ENCODE measurements at regions not wholly inside any gene's neighbourhood (a gene's known extent, or its start where the extent isn't known, plus 50 kb on each side); places are given as distances from the start of the nearest gene placed in this dataset.
"Not testable (repeated sequence)": the region's sequence is repeated elsewhere in the genome, so short reads cannot be mapped to it uniquely, and the experiment has no call there.

- H3K36me3 ChIP-seq (ENCODE audit: insufficient read depth, insufficient read length, low read length) = no peaks in the 10 kb centered on the region
- no peak overlapping the region for H3K4me3 ChIP-seq (ENCODE audit: insufficient read length, low read depth)
- no peak for DNase-seq (ENCODE audit: low read depth, low spot score)
- no peaks in the 10 kb centered on the region for H3K27me3 ChIP-seq (ENCODE audit: insufficient read depth, insufficient read length)
- TF ChIP-seq YY1 (IDR thresholded peaks at IDR 0.05; ENCODE audit: insufficient read depth, insufficient read length) (no peak), ZNF274 (IDR thresholded peaks at IDR 0.05; ENCODE audit: low read depth, low read length) (no peak), SUZ12 (IDR thresholded peaks at IDR 0.05; ENCODE audit: extremely low read depth, insufficient read depth, insufficient read length) (no peak)
- H3K4me1 ChIP-seq (ENCODE audit: insufficient read depth, insufficient read length) = no peaks in the 10 kb centered on the region
- no peak overlapping the region for H3K9ac ChIP-seq (ENCODE audit: insufficient read length, low read depth)
- peaks cover 8% of the 10 kb centered on the region; the same call in 1 of the 2 replicates for H3K9me3 ChIP-seq (ENCODE audit: insufficient read depth, low read length)
Observed at GRCh38 chr13:66237411-66238062, 992.6 kb downstream of the PCDH9 start.

- H3K9me3 ChIP-seq (ENCODE audit: insufficient read depth, low read length) = peaks cover 8% of the 10 kb centered on the region; the same call in 1 of the 2 replicates
- H3K9ac ChIP-seq (ENCODE audit: insufficient read length, low read depth) = no peak overlapping the region
- DNase-seq (ENCODE audit: low read depth, low spot score) = no peak
- TF ChIP-seq ZNF274 (IDR thresholded peaks at IDR 0.05; ENCODE audit: low read depth, low read length) = no peak
- no peak for TF ChIP-seq YY1 (IDR thresholded peaks at IDR 0.05; ENCODE audit: insufficient read depth, insufficient read length)
- no peak for TF ChIP-seq SUZ12 (IDR thresholded peaks at IDR 0.05; ENCODE audit: extremely low read depth, insufficient read depth, insufficient read length)
- no peak overlapping the region for H3K4me3 ChIP-seq (ENCODE audit: insufficient read length, low read depth)
- no peaks in the 10 kb centered on the region for H3K4me1 ChIP-seq (ENCODE audit: insufficient read depth, insufficient read length)
- H3K36me3 ChIP-seq (ENCODE audit: insufficient read depth, insufficient read length, low read length) = no peaks in the 10 kb centered on the region
- H3K27me3 ChIP-seq (ENCODE audit: insufficient read depth, insufficient read length) = no peaks in the 10 kb centered on the region
Observed at GRCh38 chr13:66234159-66234558, 996.0 kb downstream of the PCDH9 start.

GRCh38 chr13:66231958-66232357, 998.2 kb downstream of the PCDH9 start:
- H3K9ac ChIP-seq (ENCODE audit: insufficient read length, low read depth); H3K4me3 ChIP-seq (ENCODE audit: insufficient read length, low read depth); H3K4me1 ChIP-seq (ENCODE audit: insufficient read depth, insufficient read length); H3K27me3 ChIP-seq (ENCODE audit: insufficient read depth, insufficient read length); H3K9me3 ChIP-seq (ENCODE audit: insufficient read depth, low read length); H3K36me3 ChIP-seq (ENCODE audit: insufficient read depth, insufficient read length, low read length); DNase-seq (ENCODE audit: low read depth, low spot score): not testable (repeated sequence)

GRCh38 chr13:66225072-66225471, 1005.1 kb downstream of the PCDH9 start:
- Histone ChIP-seq H3K36me3 (ENCODE audit: insufficient read depth, insufficient read length, low read length) (no peaks in the 10 kb centered on the region), H3K9ac (ENCODE audit: insufficient read length, low read depth) (no peak overlapping the region), H3K4me1 (ENCODE audit: insufficient read depth, insufficient read length) (no peaks in the 10 kb centered on the region), H3K4me3 (ENCODE audit: insufficient read length, low read depth) (no peak overlapping the region), H3K27me3 (ENCODE audit: insufficient read depth, insufficient read length) (peaks cover 14% of the 10 kb centered on the region), H3K9me3 (ENCODE audit: insufficient read depth, low read length) (no peaks in the 10 kb centered on the region)
- peak; percentile 11 for DNase-seq (ENCODE audit: low read depth, low spot score)
- TF ChIP-seq YY1 (IDR thresholded peaks at IDR 0.05; ENCODE audit: insufficient read depth, insufficient read length) (no peak), ZNF274 (IDR thresholded peaks at IDR 0.05; ENCODE audit: low read depth, low read length) (no peak), SUZ12 (IDR thresholded peaks at IDR 0.05; ENCODE audit: extremely low read depth, insufficient read depth, insufficient read length) (no peak)

- DNase-seq (ENCODE audit: low read depth, low spot score) = peak; percentile 52
- Histone ChIP-seq H3K4me1 (ENCODE audit: insufficient read depth, insufficient read length) (no peaks in the 10 kb centered on the region), H3K27me3 (ENCODE audit: insufficient read depth, insufficient read length) (peaks cover 14% of the 10 kb centered on the region), H3K4me3 (ENCODE audit: insufficient read length, low read depth) (no peak overlapping the region), H3K36me3 (ENCODE audit: insufficient read depth, insufficient read length, low read length) (no peaks in the 10 kb centered on the region), H3K9me3 (ENCODE audit: insufficient read depth, low read length) (no peaks in the 10 kb centered on the region), H3K9ac (ENCODE audit: insufficient read length, low read depth) (no peak overlapping the region)
- TF ChIP-seq SUZ12 (IDR thresholded peaks at IDR 0.05; ENCODE audit: extremely low read depth, insufficient read depth, insufficient read length) (no peak), YY1 (IDR thresholded peaks at IDR 0.05; ENCODE audit: insufficient read depth, insufficient read length) (no peak), ZNF274 (IDR thresholded peaks at IDR 0.05; ENCODE audit: low read depth, low read length) (no peak)
Observed at GRCh38 chr13:66224663-66225062, 1005.5 kb downstream of the PCDH9 start.

- DNase-seq (ENCODE audit: low read depth, low spot score) = no peak
- no peaks in the 10 kb centered on the region for H3K36me3 ChIP-seq (ENCODE audit: insufficient read depth, insufficient read length, low read length)
- H3K9ac ChIP-seq (ENCODE audit: insufficient read length, low read depth) = no peak overlapping the region
- no peaks in the 10 kb centered on the region for H3K4me1 ChIP-seq (ENCODE audit: insufficient read depth, insufficient read length)
- H3K27me3 ChIP-seq (ENCODE audit: insufficient read depth, insufficient read length) = peaks cover 14% of the 10 kb centered on the region
- no peak overlapping the region for H3K4me3 ChIP-seq (ENCODE audit: insufficient read length, low read depth)
- TF ChIP-seq YY1 (IDR thresholded peaks at IDR 0.05; ENCODE audit: insufficient read depth, insufficient read length) (no peak), ZNF274 (IDR thresholded peaks at IDR 0.05; ENCODE audit: low read depth, low read length) (no peak), SUZ12 (IDR thresholded peaks at IDR 0.05; ENCODE audit: extremely low read depth, insufficient read depth, insufficient read length) (no peak)
- no peaks in the 10 kb centered on the region for H3K9me3 ChIP-seq (ENCODE audit: insufficient read depth, low read length)
Observed at GRCh38 chr13:66222926-66223325, 1007.2 kb downstream of the PCDH9 start.

- DNase-seq (ENCODE audit: low read depth, low spot score) = no peak
- H3K27me3 ChIP-seq (ENCODE audit: insufficient read depth, insufficient read length) = peaks cover 14% of the 10 kb centered on the region
- H3K9ac ChIP-seq (ENCODE audit: insufficient read length, low read depth) = no peak overlapping the region
- TF ChIP-seq ZNF274 (IDR thresholded peaks at IDR 0.05; ENCODE audit: low read depth, low read length) = no peak
- no peak for TF ChIP-seq YY1 (IDR thresholded peaks at IDR 0.05; ENCODE audit: insufficient read depth, insufficient read length)
- TF ChIP-seq SUZ12 (IDR thresholded peaks at IDR 0.05; ENCODE audit: extremely low read depth, insufficient read depth, insufficient read length) = no peak
- no peaks in the 10 kb centered on the region for H3K4me1 ChIP-seq (ENCODE audit: insufficient read depth, insufficient read length)
- no peak overlapping the region for H3K4me3 ChIP-seq (ENCODE audit: insufficient read length, low read depth)
- H3K9me3 ChIP-seq (ENCODE audit: insufficient read depth, low read length) = no peaks in the 10 kb centered on the region
- no peaks in the 10 kb centered on the region for H3K36me3 ChIP-seq (ENCODE audit: insufficient read depth, insufficient read length, low read length)
Observed at GRCh38 chr13:66222127-66222526, 1008.0 kb downstream of the PCDH9 start.
